ENCODE measurements at regions not wholly inside any gene's neighbourhood (a gene's known extent, or its start where the extent isn't known, plus 50 kb on each side); places are given as distances from the start of the nearest gene placed in this dataset.

DNA sequence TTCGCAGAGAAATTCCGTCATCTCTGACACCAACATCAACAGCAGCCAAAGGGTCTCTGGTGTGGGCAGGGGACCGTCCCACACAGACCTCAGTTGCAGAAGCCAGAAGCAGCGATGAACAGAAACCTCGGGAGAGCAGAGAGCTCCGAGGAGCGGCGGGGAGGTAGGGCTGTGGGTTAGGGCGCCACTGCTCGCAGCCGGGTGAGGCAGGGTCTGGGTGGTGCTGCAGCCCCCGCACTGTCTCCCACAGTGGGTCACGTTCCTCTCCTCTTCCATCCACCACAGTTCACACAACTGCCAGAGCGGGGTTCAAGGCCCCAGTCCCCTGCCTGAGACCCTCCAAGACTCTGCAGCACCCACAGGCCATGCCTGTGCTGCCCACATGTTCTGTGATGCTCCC is 99.9 kb downstream of the OLFM1 start:
- ATAC-seq (ENCODE audit: low read depth) = no peak
- Histone ChIP-seq H3K4me1 (ENCODE audit: control insufficient read depth, insufficient read depth, low read length) (no peaks in the 10 kb centered on the region), H2BK20ac (ENCODE audit: low read depth, low read length) (no peak overlapping the region), H3K4me2 (ENCODE audit: low read depth, low read length) (no peak overlapping the region), H4K91ac (ENCODE audit: insufficient read depth, low read depth, low read length) (no peak overlapping the region), H2AK9ac (replicated peaks; ENCODE audit: low read depth, low read length, poor library complexity) (no peak overlapping the region), H3K23ac (ENCODE audit: low read depth, low read length) (no peak overlapping the region), H3K18ac (ENCODE audit: low read depth, low read length) (no peak overlapping the region), H4K8ac (ENCODE audit: low read depth in 2 of 2, low read length in 2 of 2) (no peak overlapping the region), H2AFZ (replicated peaks; ENCODE audit: low read length, poor library complexity) (no peak overlapping the region), H3K9me1 (ENCODE audit: insufficient read depth, low read length) (no peaks in the 10 kb centered on the region), H4K20me1 (ENCODE audit: insufficient read depth, low read length) (no peaks in the 10 kb centered on the region), H3K14ac (replicated peaks; ENCODE audit: low read depth, low read length) (no peak overlapping the region), H3K4me3 (ENCODE audit: insufficient read depth, low read depth, low read length) (no peak overlapping the region), H2BK120ac (ENCODE audit: low read depth, low read length) (no peak overlapping the region), H3K36me3 (ENCODE audit: control insufficient read depth, insufficient read depth, low read length) (no peaks in the 10 kb centered on the region), H3K27me3 (ENCODE audit: control insufficient read depth, insufficient read depth, low read length) (peaks cover 2% of the 10 kb centered on the region; the same call in 1 of the 2 replicates), H3K56ac (ENCODE audit: extremely low read depth, insufficient read depth, low read length) (no peak overlapping the region), H3K9ac (ENCODE audit: low read depth, low read length) (no peak overlapping the region), H3K9me3 (ENCODE audit: control insufficient read depth, insufficient read depth, low read length) (peaks cover 14% of the 10 kb centered on the region; the same call in 1 of the 2 replicates), H3K79me1 (ENCODE audit: low read depth in 1 of 2, low read length in 2 of 2) (no peaks in the 10 kb centered on the region), H3K4ac (ENCODE audit: low read depth, low read length) (no peak overlapping the region), H3K27ac (ENCODE audit: insufficient read depth, low read length) (no peak overlapping the region), H2BK5ac (ENCODE audit: low read depth, low read length, poor library complexity, severe bottlenecking) (no peak overlapping the region), H2AK5ac (ENCODE audit: low read depth, low read length) (no peak overlapping the region), H2BK15ac (ENCODE audit: low read depth, low read length) (no peak overlapping the region), H4K5ac (ENCODE audit: low read depth, low read length) (no peak overlapping the region)
- TF ChIP-seq RFX5 (IDR thresholded peaks at IDR 0.05; ENCODE audit: low read depth, low read length) (no peak), CHD1 (IDR thresholded peaks at IDR 0.05; ENCODE audit: low read depth, low read length) (no peak), MXI1 (IDR thresholded peaks at IDR 0.05; ENCODE audit: borderline replicate concordance, low read depth, low read length) (no peak), RAD21 (IDR thresholded peaks at IDR 0.05; ENCODE audit: low read length) (no peak), POLR2A (IDR thresholded peaks at IDR 0.05; ENCODE audit: low read depth, low read length) (no peak), MAFK (IDR thresholded peaks at IDR 0.05; ENCODE audit: low read depth, low read length) (no peak), CEBPB (IDR thresholded peaks at IDR 0.05; ENCODE audit: low read depth, low read length) (no peak), MAZ (IDR thresholded peaks at IDR 0.05; ENCODE audit: borderline replicate concordance, low read depth, low read length) (no peak), RCOR1 (IDR thresholded peaks at IDR 0.05; ENCODE audit: insufficient replicate concordance, low read length) (no peak), BHLHE40 (IDR thresholded peaks at IDR 0.05; ENCODE audit: low read depth, low read length) (no peak)
- TF ChIP-seq, protein P1, sequence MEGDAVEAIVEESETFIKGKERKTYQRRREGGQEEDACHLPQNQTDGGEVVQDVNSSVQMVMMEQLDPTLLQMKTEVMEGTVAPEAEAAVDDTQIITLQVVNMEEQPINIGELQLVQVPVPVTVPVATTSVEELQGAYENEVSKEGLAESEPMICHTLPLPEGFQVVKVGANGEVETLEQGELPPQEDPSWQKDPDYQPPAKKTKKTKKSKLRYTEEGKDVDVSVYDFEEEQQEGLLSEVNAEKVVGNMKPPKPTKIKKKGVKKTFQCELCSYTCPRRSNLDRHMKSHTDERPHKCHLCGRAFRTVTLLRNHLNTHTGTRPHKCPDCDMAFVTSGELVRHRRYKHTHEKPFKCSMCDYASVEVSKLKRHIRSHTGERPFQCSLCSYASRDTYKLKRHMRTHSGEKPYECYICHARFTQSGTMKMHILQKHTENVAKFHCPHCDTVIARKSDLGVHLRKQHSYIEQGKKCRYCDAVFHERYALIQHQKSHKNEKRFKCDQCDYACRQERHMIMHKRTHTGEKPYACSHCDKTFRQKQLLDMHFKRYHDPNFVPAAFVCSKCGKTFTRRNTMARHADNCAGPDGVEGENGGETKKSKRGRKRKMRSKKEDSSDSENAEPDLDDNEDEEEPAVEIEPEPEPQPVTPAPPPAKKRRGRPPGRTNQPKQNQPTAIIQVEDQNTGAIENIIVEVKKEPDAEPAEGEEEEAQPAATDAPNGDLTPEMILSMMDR (conservative IDR thresholded peaks at IDR 0.05; ENCODE audit: low read depth, low read length) = no peak
- no TSS peak for BruUV-seq (replicated peaks)
- POLR2A ChIA-PET (ENCODE audit: unreplicated experiment) = no interaction called here
- CTCF ChIA-PET = no interaction called here
- in situ Hi-C loops (cut with MboI; ENCODE audit: low sequenced_read_pairs) (no loop called here), dilution Hi-C loops (cut with HindIII; ENCODE audit: low sequenced_read_pairs, unreplicated experiment) (no loop called here), intact Hi-C loops (cut with micrococcal nuclease) (no loop called here)
- 0% methylated on average over 1 of the region's 14 CpGs; no CpG with 5 or more reads in 1 of the 2 experiments for WGBS, 2 experiments (ENCODE audit: extremely low coverage in 2 of 2, insufficient read length in 1 of 2)
- DNase-seq = no peak

All from IMR-90 (cell line).